ENCODE measurements at regions not wholly inside any gene's neighbourhood (a gene's known extent, or its start where the extent isn't known, plus 50 kb on each side); places are given as distances from the start of the nearest gene placed in this dataset.
"Not testable (repeated sequence)": the region's sequence is repeated elsewhere in the genome, so short reads cannot be mapped to it uniquely, and the experiment has no call there.

DNA sequence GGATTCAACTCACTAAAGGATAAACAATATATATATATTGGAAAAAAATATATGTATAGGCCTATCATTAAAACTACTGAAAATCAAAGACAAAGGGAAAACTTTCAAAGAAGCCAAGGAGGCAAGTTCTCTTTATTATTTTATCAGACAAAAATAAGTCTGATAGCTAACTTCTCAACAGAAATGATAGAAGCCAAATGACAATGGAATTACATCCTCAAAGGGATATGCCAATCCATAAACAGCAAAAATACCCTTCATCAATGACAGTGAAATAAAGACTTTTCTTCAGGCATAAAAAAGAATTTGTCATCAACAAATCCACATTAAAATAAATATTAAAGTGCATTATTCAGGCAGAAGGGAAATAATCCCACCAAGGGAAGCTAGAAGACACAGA, 393.4 kb downstream of the ZFHX3 start:
- DNase-seq: no peak

DNA sequence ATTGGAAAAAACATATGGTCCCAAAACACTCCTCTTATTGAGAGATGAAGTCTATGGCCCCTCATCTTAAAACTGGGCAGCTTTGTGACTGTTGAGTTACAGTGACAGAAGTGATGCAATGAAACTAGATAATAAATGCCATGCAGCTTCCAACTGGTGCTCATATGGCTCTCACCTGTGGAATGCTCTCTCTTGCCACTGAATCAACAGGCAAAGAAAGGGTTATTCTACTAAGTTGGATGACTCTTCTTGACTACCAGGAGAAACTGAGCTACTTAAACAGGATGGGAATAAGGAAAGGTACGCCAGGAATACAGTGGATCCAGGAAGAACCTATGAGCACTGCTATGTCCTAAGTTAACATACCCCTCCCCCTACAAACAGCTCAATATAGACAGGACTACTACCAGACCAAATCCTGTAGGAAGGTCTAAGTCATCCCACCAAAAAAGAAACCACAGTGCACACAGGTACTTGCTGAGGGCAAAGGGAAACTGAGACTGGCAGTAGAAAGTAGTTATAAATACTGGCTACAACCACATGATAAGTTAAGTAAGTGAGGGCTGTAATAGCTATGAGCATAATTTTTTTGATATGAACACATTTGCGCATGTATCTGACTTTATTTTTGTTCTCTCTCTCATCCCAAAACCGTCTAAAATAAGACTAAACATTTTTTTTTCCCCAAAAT, 398.5 kb downstream of the ZFHX3 start:
- DNase-seq: no peak

DNA sequence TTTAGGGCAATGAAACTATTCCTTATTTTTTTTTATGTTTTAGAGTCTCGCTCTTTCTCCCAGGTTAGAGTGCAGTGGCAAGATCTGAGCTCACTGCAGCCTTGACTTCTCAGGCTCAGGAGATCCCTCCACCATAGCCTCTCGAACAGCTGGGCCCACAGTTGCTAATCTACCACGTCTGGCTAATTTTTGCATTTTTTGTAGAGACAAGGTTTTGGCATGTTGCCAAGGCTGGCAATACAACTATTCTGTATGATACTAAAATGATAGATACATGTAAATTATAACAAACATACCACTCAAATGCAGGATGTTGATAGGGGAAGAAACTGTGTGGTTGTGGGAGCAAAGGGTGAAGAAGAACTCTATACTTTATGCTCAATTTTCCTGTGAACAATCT, 401.3 kb downstream of the ZFHX3 start:
- no peak for DNase-seq

DNA sequence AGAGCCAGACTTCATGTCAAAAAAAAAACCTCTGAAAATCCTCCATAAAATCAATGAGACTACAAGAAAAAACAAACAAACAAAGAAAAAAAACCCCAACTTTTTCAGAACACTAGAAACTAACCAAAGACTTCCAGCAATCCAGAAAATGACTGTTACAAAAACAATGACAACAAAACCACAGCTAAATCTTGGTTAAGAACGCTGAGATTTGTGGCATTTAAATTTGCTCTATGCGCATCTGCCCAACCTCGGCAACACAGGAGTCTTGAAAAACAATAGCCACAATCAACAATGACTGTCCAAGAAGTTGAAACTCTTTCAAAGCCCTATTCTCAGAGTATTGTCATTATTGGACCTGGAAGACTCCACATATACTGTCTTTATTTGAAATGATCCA, 402.4 kb downstream of the ZFHX3 start:
- no peak for DNase-seq

DNA sequence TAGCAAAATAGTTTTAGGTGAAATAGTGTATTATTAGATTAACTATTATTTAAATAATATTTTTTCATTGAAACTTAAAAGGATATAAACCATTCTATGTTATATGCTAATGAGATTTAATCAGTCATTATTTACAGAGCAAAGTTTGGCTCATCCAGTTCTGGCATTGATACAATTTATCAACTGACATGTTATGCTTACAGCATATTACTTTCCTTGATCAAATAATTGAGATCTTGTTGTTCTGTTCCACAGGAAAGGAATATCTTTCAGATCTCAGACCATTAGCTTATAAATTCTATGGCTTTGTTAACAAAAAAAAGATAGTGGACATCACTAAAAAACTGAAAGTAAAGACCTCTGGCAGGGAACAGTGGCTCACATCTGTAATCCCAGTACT, 403.0 kb downstream of the ZFHX3 start:
- DNase-seq: no peak

DNA sequence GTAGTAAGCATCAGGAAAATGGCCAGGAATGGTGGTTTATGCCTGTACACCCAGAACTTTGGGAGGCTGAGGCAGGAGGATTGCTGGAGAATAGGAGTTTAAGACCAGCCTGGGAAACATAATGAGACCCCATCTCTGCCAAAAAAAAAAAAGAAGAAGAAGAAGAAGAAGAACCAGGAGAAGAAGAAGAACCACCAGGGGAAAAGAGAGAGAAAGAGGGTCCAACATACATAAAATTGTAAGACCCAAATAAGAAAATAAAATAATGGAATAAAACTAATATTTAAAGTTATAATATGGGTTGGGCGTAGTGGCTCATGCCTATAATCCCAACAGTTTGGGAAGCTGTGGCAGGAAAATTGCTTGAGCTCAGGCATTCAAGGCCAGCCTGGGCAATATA, 408.4 kb downstream of the ZFHX3 start:
- DNase-seq: no peak

DNA sequence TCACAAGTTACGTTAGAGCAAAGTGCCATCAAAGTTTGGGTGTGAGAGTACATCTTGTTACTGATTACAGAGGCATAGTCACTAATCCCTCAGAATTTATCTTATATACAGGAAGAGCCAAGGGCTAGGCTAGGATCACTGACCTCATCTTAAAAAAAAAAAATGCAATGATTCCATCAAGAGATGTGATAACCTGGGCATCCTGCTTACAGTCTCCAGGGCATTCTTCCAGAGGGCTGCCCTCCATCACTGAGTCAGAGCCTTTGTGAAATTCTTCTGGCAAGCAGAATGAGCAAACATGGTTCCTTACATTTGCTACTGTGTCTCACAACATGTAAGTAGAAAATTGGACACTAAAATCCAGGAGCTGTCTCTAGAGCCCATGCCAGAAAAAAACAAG, 410.6 kb downstream of the ZFHX3 start:
- DNase-seq: no peak

DNA sequence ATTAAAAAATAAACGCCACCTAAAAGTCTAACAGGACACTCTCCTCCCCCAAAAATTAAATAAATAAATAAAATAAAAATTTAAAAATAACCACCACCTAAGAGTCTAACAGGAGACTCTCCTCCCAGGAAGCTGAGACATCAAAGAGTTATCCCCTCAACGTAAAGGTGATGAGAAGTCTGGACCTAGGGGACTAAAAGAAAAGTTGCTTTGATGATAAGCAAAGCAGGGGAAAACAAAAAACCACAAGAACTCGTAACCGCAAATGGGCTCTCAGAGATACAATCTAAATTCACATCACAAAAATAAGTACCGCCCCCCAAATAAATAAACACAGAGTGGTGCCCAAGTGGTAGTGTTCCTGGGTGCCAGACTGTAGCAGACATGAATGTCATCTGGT, 412.2 kb downstream of the ZFHX3 start:
- no peak for DNase-seq

DNA sequence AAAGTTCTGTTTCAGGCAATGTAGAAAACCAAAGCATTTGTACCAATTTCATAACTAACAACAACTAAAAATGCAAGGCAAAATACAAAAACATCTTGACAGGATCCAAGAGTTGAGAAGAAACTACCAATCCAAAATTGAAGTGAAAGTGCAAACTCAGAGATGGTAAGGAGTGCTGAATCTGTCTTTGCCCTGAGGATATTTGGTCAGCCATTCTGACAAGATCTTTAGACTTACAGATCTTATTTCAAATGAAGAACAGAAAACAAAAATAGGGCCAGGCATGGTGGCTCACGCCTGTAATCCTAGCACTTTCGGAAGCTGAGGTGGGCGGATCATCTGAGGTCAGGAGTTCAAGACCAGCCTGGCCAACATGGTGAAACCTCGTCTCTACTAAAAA, 412.8 kb downstream of the ZFHX3 start:
- no peak for DNase-seq

DNA sequence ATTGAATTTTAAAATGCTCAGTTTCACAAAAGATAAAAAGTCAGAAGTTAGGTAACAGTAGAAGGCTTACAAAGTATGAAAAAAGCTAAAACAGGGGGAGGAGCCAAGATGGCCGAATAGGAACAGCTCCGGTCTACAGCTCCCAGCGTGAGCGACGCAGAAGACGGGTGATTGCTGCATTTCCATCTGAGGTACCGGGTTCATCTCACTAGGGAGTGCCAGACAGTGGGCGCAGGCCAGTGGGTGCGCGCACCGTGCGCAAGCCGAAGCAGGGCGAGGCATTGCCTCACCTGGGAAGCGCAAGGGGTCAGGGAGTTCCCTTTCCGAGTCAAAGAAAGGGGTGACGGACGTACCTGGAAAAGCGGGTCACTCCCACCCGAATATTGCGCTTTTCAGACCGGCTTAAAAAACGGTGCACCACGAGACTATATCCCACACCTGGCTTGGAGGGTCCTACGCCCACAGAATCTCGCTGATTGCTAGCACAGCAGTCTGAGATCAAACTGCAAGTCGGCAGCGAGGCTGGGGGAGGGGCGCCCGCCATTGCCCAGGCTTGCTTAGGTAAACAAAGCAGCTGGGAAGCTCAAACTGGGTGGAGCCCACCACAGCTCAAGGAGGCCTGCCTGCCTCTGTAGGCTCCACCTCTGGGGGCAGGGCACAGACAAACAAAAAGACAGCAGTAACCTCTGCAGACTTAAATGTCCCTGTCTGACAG, 420.6 kb downstream of the ZFHX3 start:
- not testable (repeated sequence) for DNase-seq

DNA sequence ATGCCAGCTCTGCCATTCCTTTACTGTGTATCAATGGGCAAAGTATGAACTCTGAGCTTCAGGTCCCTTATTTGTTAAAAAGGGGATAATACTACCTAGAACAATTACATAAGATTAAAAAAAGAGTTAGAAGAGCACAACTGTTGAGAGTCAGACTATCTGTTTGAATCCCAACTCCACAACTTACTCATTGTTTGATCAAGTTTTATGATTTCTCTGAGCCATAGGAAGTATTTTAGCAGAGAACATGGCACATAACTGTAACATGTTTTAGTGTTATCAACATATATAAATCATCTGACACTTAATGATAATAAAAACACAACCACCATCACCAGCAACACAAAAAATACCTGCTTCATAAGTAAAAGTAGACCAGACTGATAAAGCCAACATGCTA, 421.3 kb downstream of the ZFHX3 start:
- no peak for DNase-seq

DNA sequence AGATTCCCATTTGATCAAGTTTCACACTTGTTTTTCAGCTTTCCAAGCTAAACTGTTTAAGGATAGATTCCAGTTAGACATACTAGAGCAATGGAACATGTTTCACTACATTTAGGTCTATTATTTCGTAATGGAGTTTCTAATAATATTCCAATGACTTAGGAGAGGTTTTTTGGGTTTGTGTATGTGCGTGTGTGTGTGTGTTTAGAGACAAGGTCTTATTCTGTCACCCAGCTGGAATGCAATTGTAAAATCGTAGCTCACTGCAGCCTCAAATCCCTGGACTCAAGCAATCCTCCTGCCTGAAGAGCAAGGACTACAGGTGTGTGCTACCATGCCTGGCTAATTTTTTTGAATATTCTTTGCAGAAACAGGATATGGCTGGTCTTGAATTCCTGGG, 426.3 kb downstream of the ZFHX3 start:
- DNase-seq: no peak

DNA sequence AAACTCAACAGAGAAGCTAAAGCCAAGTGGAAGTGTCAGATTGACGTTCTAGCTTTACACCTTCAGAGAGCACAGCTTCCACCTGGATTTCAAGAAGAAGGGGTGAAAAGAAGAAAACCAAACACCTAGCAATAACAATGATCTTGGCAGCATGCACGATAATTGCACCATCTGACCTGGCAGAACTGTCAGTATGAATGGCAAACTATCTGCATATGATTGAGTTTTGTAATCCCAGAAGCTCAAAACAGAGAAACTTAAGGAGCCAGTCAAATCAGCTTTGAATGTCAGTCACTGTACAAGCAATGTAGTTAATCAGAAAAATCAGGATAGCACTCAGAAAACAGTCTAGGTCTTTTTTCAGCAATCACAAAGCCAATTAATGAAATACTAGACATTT, 427.1 kb downstream of the ZFHX3 start:
- DNase-seq: no peak

DNA sequence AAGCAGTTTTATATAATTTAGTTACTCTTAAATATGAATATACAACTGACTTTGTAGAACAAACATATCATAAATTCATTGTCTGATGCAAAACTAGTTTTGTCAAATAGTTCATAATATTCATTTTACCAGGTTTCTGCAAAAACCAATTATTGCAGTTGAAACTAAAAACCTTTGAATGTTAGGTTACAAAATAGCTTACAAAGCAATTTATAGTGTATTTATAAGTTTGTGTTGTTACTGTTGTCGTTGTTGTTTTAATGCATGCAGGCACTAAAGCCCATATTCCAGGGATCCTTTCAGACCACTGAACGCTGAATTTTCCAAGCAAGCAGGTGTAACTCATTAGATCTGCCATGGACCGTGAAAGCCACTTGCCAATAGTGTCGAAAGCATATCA, 427.6 kb downstream of the ZFHX3 start:
- DNase-seq: no peak

DNA sequence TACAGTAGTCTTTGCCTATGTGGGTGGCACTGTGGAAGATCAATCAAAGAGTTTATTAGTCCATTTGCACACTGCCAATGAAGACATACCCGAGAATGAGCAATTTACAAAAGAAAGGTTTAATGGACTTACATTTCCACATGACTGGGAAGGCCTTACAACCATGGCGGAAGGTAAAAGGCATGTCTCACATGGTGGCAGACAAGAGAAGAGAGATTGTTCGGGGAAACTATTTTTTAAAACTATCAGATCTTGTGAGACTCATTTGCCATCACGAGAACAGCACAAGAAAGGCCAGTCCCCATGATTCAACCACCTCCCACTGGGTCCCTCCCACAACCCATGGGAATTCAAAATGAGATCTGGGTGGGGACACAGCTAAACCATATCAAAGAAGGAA, 432.1 kb downstream of the ZFHX3 start:
- DNase-seq: no peak

DNA sequence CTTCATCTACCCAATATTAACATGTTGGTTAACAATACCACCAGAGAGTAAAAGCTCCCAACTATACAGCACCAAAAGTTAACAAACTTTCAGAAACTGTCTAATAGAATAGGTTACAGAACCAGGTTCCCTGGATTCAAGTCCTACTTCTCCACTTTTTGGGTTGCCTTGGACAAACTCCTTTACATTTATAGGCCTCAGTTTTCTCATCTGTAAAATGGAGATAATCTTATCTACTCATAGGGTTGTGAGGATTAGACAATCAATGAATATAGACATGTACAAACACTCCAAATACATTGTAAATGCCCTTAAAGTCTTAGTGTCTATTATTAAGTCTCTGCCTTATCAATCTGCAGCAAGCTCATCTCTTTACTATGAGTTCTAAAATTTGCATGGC, 435.2 kb downstream of the ZFHX3 start:
- DNase-seq: no peak

DNA sequence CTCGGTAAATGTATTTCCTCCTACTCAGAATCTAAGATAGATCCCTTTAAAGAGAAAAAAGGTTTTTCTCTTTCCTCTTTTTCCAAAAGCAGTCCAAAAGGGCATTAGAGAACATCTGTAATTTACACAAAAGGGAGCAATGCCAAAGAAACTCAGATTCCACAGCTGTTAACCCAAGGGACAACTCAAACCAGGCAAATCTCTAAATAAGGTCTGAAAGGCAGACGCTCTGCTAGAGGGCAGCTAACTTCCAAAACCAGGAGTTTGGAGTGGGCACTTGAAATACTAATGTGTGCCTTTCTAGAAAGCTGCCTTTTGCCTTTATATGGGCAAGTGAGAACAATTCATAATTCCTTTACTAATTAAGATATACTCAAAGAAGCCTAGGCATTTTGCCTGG, 435.7 kb downstream of the ZFHX3 start:
- DNase-seq: no peak

DNA sequence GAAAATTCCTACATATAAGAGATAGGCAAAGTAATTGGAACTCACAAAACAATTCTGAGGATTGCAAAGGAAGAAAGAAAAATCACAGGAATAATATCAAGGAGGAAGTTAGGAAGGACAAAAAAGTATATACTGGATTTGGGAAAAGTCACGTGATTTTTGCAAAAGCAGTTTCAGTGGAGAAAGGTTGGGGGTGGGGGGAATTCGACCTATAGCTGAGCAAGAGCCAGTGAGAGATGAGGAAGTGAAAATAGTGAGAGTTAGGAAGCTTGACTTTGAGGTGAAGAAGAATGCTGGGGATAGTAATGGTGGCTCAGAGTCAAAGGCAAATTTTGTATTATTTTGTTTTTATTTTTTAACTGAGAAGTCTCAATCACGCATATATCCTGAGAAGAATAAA, 438.0 kb upstream of the PMFBP1 start:
- no peak for DNase-seq

DNA sequence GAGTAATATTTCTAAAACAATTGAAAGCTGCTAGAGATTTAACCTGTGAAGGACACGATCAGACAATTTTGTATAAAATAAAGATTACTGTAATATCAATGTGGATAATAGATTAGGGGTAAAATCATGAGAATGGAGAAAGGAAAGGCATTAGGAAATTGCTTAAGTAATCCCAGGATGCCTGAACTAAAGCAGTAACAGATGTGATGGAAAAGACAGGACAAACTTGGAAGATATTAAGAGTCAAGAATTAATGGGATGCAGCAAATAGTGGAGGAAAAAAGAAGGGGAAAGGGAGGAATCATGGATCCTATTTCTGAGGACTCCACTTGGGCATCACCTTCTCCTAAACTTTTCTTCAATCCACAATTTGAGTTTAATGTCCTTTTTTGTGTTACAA, 437.1 kb upstream of the PMFBP1 start:
- DNase-seq: no peak

DNA sequence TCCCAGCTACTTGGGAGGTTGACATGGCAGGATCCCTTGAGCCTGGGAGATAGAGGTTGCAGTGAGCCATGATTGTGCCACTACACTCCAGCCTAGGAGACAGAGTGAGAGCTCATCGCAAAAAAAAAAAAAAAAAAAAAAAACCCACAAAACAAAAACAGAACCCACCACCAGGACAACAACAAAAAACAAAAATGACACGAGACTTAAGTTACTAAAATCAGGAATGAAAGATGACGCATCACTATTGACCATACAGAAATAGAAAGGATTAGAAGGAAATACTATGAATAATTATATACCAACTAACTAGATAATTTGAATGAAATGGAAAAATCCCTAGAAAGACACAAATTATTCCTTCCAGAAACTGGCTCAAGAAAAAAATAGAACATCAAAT, 432.4 kb upstream of the PMFBP1 start:
- DNase-seq: no peak

DNA sequence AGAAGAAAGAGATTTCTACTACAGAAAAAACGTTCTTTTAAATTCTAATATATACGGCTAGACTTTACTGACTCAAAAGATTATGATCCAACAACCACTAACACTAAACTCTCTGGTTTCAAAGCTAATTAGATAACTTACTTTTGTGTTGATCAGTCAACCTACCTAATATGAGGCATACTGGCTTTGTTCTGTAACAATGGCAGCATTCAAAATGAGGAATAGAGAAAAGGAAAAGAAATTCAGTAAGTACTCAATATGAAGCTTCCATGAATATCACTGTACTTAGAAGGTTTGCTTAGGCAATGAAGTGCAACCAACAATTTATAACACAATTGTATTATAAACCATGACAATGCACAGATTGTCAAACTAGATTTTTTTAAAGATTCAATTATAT, 430.5 kb upstream of the PMFBP1 start:
- DNase-seq: no peak

DNA sequence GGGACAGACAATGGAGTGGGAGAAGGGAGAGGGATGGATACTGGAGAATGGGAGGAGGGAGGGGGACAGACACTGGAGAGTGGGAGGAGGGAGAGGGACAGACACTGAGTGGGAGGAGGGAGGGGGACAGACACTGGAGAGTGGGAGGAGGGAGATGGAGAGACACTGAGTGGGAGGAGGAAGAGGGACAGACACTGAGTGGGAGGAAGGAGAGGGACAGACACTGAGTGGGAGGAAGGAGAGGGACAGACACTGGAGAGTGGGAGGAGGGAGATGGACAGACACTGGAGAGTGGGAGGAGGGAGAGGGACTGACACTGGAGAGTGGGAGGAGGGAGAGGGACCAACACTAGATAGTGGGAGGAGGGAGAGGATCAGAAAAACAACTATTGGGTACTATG, 426.7 kb upstream of the PMFBP1 start:
- no peak for DNase-seq

DNA sequence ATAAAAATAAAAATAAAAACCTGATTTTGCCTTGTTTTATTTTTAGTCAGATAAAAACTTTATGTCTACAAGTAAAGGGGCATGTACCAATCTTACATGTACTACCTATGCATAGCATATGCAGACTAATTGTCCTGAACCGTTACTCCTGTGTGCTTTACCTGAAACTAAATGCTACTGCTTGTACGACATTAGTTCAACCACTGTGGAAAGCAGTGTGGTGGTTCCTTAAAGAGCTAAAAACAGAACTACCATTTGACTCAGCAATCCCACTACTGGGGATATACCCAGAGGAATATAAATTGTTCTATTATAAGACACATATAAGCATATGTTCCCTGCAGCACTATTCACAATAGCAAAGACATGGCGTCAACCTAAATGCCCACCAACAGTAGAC, 426.0 kb upstream of the PMFBP1 start:
- DNase-seq: no peak

DNA sequence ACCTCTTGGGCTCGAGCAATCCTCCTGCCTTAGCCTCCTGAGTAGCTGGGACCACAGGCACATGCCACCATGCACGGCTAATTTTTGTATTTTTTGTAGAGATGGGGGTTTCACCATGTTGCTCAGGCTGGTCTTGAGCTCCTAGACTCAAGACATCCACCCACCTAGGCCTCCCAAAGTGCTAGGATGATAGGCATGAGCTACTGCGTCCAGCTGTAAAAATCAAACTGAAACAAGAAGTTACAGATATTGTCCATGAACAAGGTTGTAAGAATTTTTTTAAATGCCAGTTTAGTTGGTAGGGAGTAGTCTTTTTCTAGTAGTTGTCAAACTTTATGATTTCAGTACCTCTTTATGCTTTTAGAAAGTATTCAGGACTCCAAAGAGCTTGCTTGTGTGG, 424.4 kb upstream of the PMFBP1 start:
- no peak for DNase-seq

Data from NCI-H187 (cell line).